HG03565 (cell line): ENCODE measurements at regions not wholly inside any gene's neighbourhood (a gene's known extent, or its start where the extent isn't known, plus 50 kb on each side); places are given as distances from the start of the nearest gene placed in this dataset.

ENCODE experiments used
- ATAC-seq: cut with Tn5 transposase; IDR thresholded peaks from one replicate; pipeline ENCODE4 v1.9.1; 2021; ENCODE audit warnings: mild to moderate bottlenecking, moderate library complexity; ENCODE audit not compliant: unreplicated experiment

- ATAC-seq = no peak
Measured at GRCh38 chr2:67216103-67216502, 181.0 kb upstream of the ETAA1 start.

- ATAC-seq = no peak
Measured at GRCh38 chr2:67216881-67217280, 180.3 kb upstream of the ETAA1 start.

- ATAC-seq = no peak
Measured at GRCh38 chr2:67217398-67217797, 179.7 kb upstream of the ETAA1 start.

GRCh38 chr2:67218056-67218455 lies 179.1 kb upstream of the ETAA1 start:
- no peak for ATAC-seq

- no peak for ATAC-seq
Measured at GRCh38 chr2:67219651-67220050, 177.5 kb upstream of the ETAA1 start.

GRCh38 chr2:67221266-67221665 lies 175.9 kb upstream of the ETAA1 start:
- no peak for ATAC-seq

- no peak for ATAC-seq
Measured at GRCh38 chr2:67225287-67225973, 171.7 kb upstream of the ETAA1 start.

GRCh38 chr2:67229706-67230105 lies 167.4 kb upstream of the ETAA1 start:
- no peak for ATAC-seq

GRCh38 chr2:67232936-67233335 lies 164.2 kb upstream of the ETAA1 start:
- no peak for ATAC-seq

- no peak for ATAC-seq
Measured at GRCh38 chr2:67234440-67234839, 162.7 kb upstream of the ETAA1 start.

- no peak for ATAC-seq
Measured at GRCh38 chr2:67237288-67237687, 159.8 kb upstream of the ETAA1 start.

- ATAC-seq = no peak
Measured at GRCh38 chr2:67240507-67240906, 156.6 kb upstream of the ETAA1 start.

- ATAC-seq = no peak
Measured at GRCh38 chr2:67241453-67241852, 155.7 kb upstream of the ETAA1 start.

- no peak for ATAC-seq
Measured at GRCh38 chr2:67242456-67242855, 154.7 kb upstream of the ETAA1 start.

GRCh38 chr2:67243919-67244318 lies 153.2 kb upstream of the ETAA1 start:
- no peak for ATAC-seq

GRCh38 chr2:67246791-67247190 lies 150.3 kb upstream of the ETAA1 start:
- no peak for ATAC-seq

GRCh38 chr2:67251741-67252140 lies 145.4 kb upstream of the ETAA1 start:
- ATAC-seq = no peak

GRCh38 chr2:67255933-67256615 lies 141.1 kb upstream of the ETAA1 start:
- ATAC-seq = no peak

GRCh38 chr2:67256892-67257291 lies 140.2 kb upstream of the ETAA1 start:
- ATAC-seq = no peak

- ATAC-seq = no peak
Measured at GRCh38 chr2:67258122-67258521, 139.0 kb upstream of the ETAA1 start.

GRCh38 chr2:67258831-67259230 lies 138.3 kb upstream of the ETAA1 start:
- no peak for ATAC-seq

GRCh38 chr2:67259556-67260342 lies 137.4 kb upstream of the ETAA1 start:
- no peak for ATAC-seq
